ENCODE measurements at regions not wholly inside any gene's neighbourhood (a gene's known extent, or its start where the extent isn't known, plus 50 kb on each side); places are given as distances from the start of the nearest gene placed in this dataset.
A peak's percentile ranks its signal among the peaks of the same experiment; 100 is the strongest.

GRCh38 chr7:115116773-115117715 is 195.2 kb downstream of the MDFIC start:
- no peak for DNase-seq

- DNase-seq, result no peak
Measured at GRCh38 chr7:115113776-115114175, 191.9 kb downstream of the MDFIC start.

- no peak for DNase-seq
Measured at GRCh38 chr7:115113131-115113530, 191.2 kb downstream of the MDFIC start.

GRCh38 chr7:115110523-115110922 is 188.6 kb downstream of the MDFIC start:
- no peak for DNase-seq

GRCh38 chr7:115106316-115106715 is 184.4 kb downstream of the MDFIC start:
- DNase-seq, result no peak

- DNase-seq, result no peak
Measured at GRCh38 chr7:115102738-115103137, 180.8 kb downstream of the MDFIC start.

- no peak for DNase-seq
Measured at GRCh38 chr7:115101199-115101598, 179.3 kb downstream of the MDFIC start.

GRCh38 chr7:115099906-115100305 is 178.0 kb downstream of the MDFIC start:
- DNase-seq, result peak; percentile 38

GRCh38 chr7:115097175-115097671 is 175.3 kb downstream of the MDFIC start:
- no peak for DNase-seq

- DNase-seq, result no peak
Measured at GRCh38 chr7:115096262-115096661, 174.4 kb downstream of the MDFIC start.

- no peak for DNase-seq
Measured at GRCh38 chr7:115094163-115094562, 172.3 kb downstream of the MDFIC start.

GRCh38 chr7:115088893-115089292 is 167.0 kb downstream of the MDFIC start:
- no peak for DNase-seq

GRCh38 chr7:115087437-115087836 is 165.5 kb downstream of the MDFIC start:
- peak; percentile 65 for DNase-seq

GRCh38 chr7:115086146-115086841 is 164.4 kb downstream of the MDFIC start:
- DNase-seq, result no peak

GRCh38 chr7:115085421-115085820 is 163.5 kb downstream of the MDFIC start:
- DNase-seq, result no peak

GRCh38 chr7:115083935-115084334 is 162.0 kb downstream of the MDFIC start:
- DNase-seq, result no peak

- no peak for DNase-seq
Measured at GRCh38 chr7:115081772-115082171, 159.9 kb downstream of the MDFIC start.

- no peak for DNase-seq
Measured at GRCh38 chr7:115078851-115079250, 157.0 kb downstream of the MDFIC start.

GRCh38 chr7:115078386-115078785 is 156.5 kb downstream of the MDFIC start:
- DNase-seq, result no peak

GRCh38 chr7:115070311-115070710 is 148.4 kb downstream of the MDFIC start:
- no peak for DNase-seq

Measured in amniotic stem cell (primary cell).